Karpas-422 (cell line): ENCODE measurements at regions not wholly inside any gene's neighbourhood (a gene's known extent, or its start where the extent isn't known, plus 50 kb on each side); places are given as distances from the start of the nearest gene placed in this dataset.
A peak's percentile ranks its signal among the peaks of the same experiment; 100 is the strongest.

Experiments
- DNase-seq: peaks from one replicate; pipeline ENCODE4 v3.0.0-alpha.2; 2015
- H2AFZ ChIP-seq: fragments of 200-600 bp; sonication (generic); 2 replicates; pipeline ENCODE4 v1.6.1; 2014; ENCODE audit warnings: antibody characterized with exemption, low read length, mixed read lengths
- H3K27ac ChIP-seq: fragments of 200-600 bp; sonication (generic); 2 replicates; pipeline ENCODE4 v1.5.1; 2014; ENCODE audit warnings: mild to moderate bottlenecking, low read length, moderate library complexity
- H3K27me3 ChIP-seq: fragments of 200-600 bp; sonication (generic); 2 replicates; pipeline ENCODE4 v1.6.1; 2014; ENCODE audit warnings: low read length, mixed read lengths
- H3K36me3 ChIP-seq: fragments of 200-600 bp; sonication (generic); 2 replicates; pipeline ENCODE4 v1.6.1; 2014; ENCODE audit warnings: low read length, mixed read lengths; ENCODE audit not compliant: insufficient read depth
- H3K4me1 ChIP-seq: fragments of 200-600 bp; sonication (generic); 2 replicates; pipeline ENCODE4 v1.6.1; 2014; ENCODE audit warnings: mild to moderate bottlenecking, low read length, mixed read lengths
- H3K4me2 ChIP-seq: fragments of 200-600 bp; sonication (generic); 2 replicates; pipeline ENCODE4 v1.6.1; 2014; ENCODE audit warnings: low read length, low read depth, mild to moderate bottlenecking; ENCODE audit not compliant: poor library complexity, severe bottlenecking
- H3K4me3 ChIP-seq: fragments of 200-600 bp; sonication (generic); 2 replicates; pipeline ENCODE4 v1.5.1; 2014; ENCODE audit warnings: mild to moderate bottlenecking, antibody characterized with exemption, low read length, mixed read lengths
- H3K79me2 ChIP-seq: fragments of 200-600 bp; sonication (generic); 2 replicates; pipeline ENCODE4 v1.6.1; 2014; ENCODE audit warnings: mild to moderate bottlenecking, low read length, mixed read lengths
- H3K9ac ChIP-seq: fragments of 200-600 bp; sonication (generic); 2 replicates; pipeline ENCODE4 v1.6.0; 2014; ENCODE audit warnings: low read length
- H3K9me2 ChIP-seq: fragments of 200-600 bp; sonication (generic), shearing (Covaris generic); replicated peaks from 2 replicates; pipeline ENCODE4 v1.6.0; 2014; ENCODE audit warnings: mild to moderate bottlenecking, low read length, moderate library complexity; ENCODE audit not compliant: insufficient read depth
- H3K9me3 ChIP-seq: fragments of 300-700, 200-600 bp; sonication (generic); 2 replicates; pipeline ENCODE4 v1.6.1; 2014; ENCODE audit warnings: low read length, mixed read lengths
- H4K20me1 ChIP-seq: fragments of 200-600 bp; sonication (generic); 2 replicates; pipeline ENCODE4 v1.6.1; 2014; ENCODE audit warnings: mild to moderate bottlenecking, antibody characterized with exemption, low read length, low read depth; ENCODE audit not compliant: insufficient read depth

DNA sequence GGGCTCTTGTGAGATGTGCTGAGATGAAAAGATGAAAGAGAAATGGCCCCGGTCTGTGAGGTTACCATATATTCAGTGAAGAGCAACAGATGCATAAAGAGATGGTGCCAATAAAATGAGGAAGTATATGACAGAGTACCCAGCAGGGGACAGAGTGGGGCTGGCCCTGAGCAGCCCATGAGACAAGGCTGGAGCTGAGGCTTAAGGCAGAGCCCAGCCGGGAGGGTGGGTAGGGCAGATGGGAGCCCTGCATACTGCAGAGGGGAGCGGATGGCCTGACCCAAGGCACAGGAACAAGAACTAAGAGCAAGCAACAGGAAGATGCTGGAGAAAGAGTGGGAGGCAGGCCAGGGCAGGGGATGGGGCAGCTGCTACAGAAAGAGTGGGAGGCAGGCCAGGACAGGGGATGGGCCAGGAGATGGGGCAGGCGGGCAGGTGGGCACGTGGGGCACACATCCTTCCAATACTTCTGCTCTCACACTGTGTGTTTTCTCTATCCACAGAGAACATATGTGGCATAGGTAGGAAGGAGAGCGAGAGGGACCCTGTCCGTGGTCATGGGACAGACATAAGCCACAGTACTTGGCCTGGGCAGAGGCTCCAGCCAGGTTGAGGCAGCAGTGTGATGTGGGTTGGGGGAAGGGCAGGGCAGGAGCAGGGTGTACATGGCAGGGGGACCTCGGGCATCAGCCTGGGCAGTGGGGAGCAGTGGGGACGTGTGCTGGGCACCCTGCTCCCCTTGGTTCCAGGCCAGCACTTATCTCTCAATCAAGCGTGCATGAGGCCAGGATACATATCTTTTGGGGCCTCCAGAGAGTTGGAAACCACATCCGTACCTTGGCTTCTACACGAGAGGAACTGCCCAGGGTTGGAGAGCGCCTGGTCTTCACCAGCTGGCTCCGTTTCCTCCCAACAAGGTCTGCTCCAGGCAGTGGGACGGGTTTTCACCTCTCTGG, 91.6 kb upstream of the IKZF1 start:
- Histone ChIP-seq H2AFZ (no peak overlapping the region; the same call in 1 of the 2 replicates), H3K4me1 (peaks cover 13% of the 10 kb centered on the region), H3K4me2 (no peak overlapping the region), H3K27ac (no peak overlapping the region), H3K9me3 (no peaks in the 10 kb centered on the region), H3K27me3 (no peaks in the 10 kb centered on the region), H3K9me2 (no peaks in the 10 kb centered on the region), H4K20me1 (no peaks in the 10 kb centered on the region), H3K4me3 (no peak overlapping the region), H3K36me3 (no peaks in the 10 kb centered on the region), H3K9ac (0 out of 2 replicates have a peak overlapping the region, but pooled peaks have one; percentile 8), H3K79me2 (no peaks in the 10 kb centered on the region)
- peak; percentile 70 for DNase-seq

GRCh38 chr7:50212016-50212325, 92.5 kb upstream of the IKZF1 start:
- Histone ChIP-seq H3K4me1 (peaks cover 13% of the 10 kb centered on the region), H4K20me1 (no peaks in the 10 kb centered on the region), H3K9me3 (no peaks in the 10 kb centered on the region), H3K9me2 (no peaks in the 10 kb centered on the region), H3K4me3 (no peak overlapping the region), H3K27ac (no peak overlapping the region), H3K36me3 (no peaks in the 10 kb centered on the region), H3K79me2 (no peaks in the 10 kb centered on the region), H3K27me3 (no peaks in the 10 kb centered on the region), H2AFZ (no peak overlapping the region), H3K9ac (no peak overlapping the region), H3K4me2 (no peak overlapping the region)
- DNase-seq: no peak

- H3K4me2 ChIP-seq: no peak overlapping the region
- no peaks in the 10 kb centered on the region for H3K27me3 ChIP-seq
- no peaks in the 10 kb centered on the region for H3K9me3 ChIP-seq
- H3K4me1 ChIP-seq: peaks cover 13% of the 10 kb centered on the region
- no peak overlapping the region for H2AFZ ChIP-seq
- no peaks in the 10 kb centered on the region for H4K20me1 ChIP-seq
- no peak overlapping the region for H3K4me3 ChIP-seq
- H3K27ac ChIP-seq: no peak overlapping the region
- no peak for DNase-seq
- no peaks in the 10 kb centered on the region for H3K79me2 ChIP-seq
- no peak overlapping the region for H3K9ac ChIP-seq
- H3K9me2 ChIP-seq: no peaks in the 10 kb centered on the region
- no peaks in the 10 kb centered on the region for H3K36me3 ChIP-seq
Observed at GRCh38 chr7:50211130-50212015, 93.1 kb upstream of the IKZF1 start.

DNA sequence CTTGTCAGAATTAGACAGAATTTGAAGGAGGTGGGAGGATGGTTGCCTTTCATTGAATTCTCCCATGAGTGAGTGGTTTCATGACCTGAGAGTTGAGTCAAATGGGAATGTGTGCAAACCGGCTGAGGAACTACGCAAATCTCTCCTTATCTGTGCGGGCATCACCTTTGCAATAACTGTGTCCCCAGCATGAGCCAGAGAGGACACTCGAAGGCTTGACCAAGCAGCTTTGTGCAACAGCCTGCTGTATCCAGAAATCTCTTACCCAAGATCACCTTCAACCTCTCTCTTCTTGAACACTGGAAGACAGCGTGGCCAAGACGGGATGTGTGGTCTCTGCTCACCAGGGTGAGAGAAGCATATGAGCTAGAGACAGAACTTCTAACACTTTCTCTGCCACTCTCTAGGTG, 93.8 kb upstream of the IKZF1 start:
- Histone ChIP-seq H4K20me1 (no peaks in the 10 kb centered on the region), H2AFZ (no peak overlapping the region), H3K4me3 (no peak overlapping the region), H3K27me3 (no peaks in the 10 kb centered on the region), H3K9me3 (no peaks in the 10 kb centered on the region), H3K79me2 (no peaks in the 10 kb centered on the region), H3K4me2 (no peak overlapping the region), H3K9me2 (no peaks in the 10 kb centered on the region), H3K9ac (no peak overlapping the region), H3K27ac (no peak overlapping the region), H3K4me1 (peaks cover 13% of the 10 kb centered on the region), H3K36me3 (no peaks in the 10 kb centered on the region)
- DNase-seq: no peak

GRCh38 chr7:50209461-50210135, 94.9 kb upstream of the IKZF1 start:
- Histone ChIP-seq H3K9ac (no peak overlapping the region), H3K79me2 (no peaks in the 10 kb centered on the region), H3K27me3 (no peaks in the 10 kb centered on the region), H3K9me2 (no peaks in the 10 kb centered on the region), H3K36me3 (no peaks in the 10 kb centered on the region), H4K20me1 (no peaks in the 10 kb centered on the region), H2AFZ (no peak overlapping the region; the same call in 1 of the 2 replicates), H3K4me2 (no peak overlapping the region), H3K9me3 (no peaks in the 10 kb centered on the region), H3K4me1 (peaks cover 13% of the 10 kb centered on the region), H3K27ac (no peak overlapping the region), H3K4me3 (no peak overlapping the region)
- no peak for DNase-seq

DNA sequence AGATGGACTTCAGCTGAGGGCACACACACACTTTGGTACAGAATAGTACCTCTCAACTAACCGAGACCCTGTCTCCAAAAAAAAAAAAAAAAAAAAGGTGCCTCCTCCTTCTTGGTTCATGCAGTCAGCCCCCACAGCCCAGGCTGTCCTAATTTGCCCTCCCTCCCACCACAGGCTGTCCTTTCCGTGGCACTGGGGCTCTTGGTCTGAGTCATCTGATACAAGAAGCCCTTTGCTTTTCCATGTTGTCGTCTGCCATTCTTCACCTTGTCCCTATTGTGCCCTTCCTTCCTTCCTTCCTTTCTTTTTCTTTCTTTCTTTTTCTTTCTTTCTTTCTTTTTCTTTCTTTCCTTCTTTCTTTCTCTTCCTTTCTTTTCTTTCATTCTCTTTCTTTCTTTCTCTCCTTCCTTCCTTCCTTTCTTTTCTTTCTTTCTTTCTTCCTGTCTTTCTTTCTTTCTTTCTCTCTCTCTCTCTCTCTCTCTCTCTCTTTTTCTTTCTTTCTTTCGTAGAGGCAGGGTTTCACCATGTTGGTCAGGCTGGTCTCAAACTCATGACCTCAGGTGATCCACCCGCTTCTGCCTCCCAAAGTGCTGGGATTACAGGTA, 96.0 kb upstream of the IKZF1 start:
- H3K27me3 ChIP-seq: no peaks in the 10 kb centered on the region
- H3K79me2 ChIP-seq: no peaks in the 10 kb centered on the region
- H2AFZ ChIP-seq: no peak overlapping the region
- no peaks in the 10 kb centered on the region for H4K20me1 ChIP-seq
- no peak overlapping the region for H3K9ac ChIP-seq
- no peak overlapping the region for H3K27ac ChIP-seq
- H3K4me1 ChIP-seq: peaks cover 20% of the 10 kb centered on the region
- no peaks in the 10 kb centered on the region for H3K9me2 ChIP-seq
- H3K36me3 ChIP-seq: no peaks in the 10 kb centered on the region
- no peak for DNase-seq
- H3K9me3 ChIP-seq: no peaks in the 10 kb centered on the region
- H3K4me2 ChIP-seq: no peak overlapping the region
- no peak overlapping the region for H3K4me3 ChIP-seq

DNA sequence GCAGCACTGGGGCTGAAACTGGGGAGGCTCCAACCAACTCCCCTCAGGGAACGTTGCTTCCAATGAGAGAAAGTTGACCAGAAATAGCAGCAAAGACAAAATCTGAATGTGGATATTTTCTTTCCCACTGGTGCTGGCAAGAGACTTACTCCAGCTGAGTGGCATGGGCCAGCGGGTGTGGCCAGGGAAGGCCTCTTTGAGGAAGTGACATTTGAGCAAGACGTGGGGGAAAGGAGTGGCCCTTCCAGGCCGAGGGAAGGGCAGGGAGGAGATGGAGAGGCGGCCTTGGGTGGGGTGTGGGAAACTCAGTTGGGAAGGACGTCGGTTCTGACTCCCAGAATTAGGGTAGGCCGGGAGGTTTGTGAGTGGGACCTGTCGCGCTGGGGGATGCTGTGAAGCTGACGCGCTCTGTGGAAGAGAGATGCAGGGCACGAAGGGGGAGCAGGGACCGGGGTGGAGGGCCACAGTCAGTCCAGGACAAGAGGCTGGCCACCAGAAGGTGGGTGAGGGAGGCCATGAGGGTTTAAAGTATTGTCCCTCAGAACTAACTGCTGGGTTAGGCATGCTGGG, 96.7 kb upstream of the IKZF1 start:
- peaks cover 13% of the 10 kb centered on the region for H3K4me1 ChIP-seq
- H3K27ac ChIP-seq: no peak overlapping the region
- H2AFZ ChIP-seq: no peak overlapping the region
- H4K20me1 ChIP-seq: no peaks in the 10 kb centered on the region
- no peaks in the 10 kb centered on the region for H3K9me2 ChIP-seq
- no peak overlapping the region for H3K4me2 ChIP-seq
- H3K36me3 ChIP-seq: no peaks in the 10 kb centered on the region
- no peak overlapping the region for H3K4me3 ChIP-seq
- DNase-seq: no peak
- no peaks in the 10 kb centered on the region for H3K79me2 ChIP-seq
- H3K27me3 ChIP-seq: no peaks in the 10 kb centered on the region
- no peaks in the 10 kb centered on the region for H3K9me3 ChIP-seq
- H3K9ac ChIP-seq: no peak overlapping the region
